H1 (cell line): ENCODE measurements at regions not wholly inside any gene's neighbourhood (a gene's known extent, or its start where the extent isn't known, plus 50 kb on each side); places are given as distances from the start of the nearest gene placed in this dataset.

Experiments
- CTCF ChIA-PET: fragments of 300-600 bp; sonication (Branson Sonifier 250); formaldehyde crosslinking; loops from one replicate; lab custom pipeline; 2021; ENCODE audit not compliant: partially characterized antibody; lab: Charles Lee
- POLR2A ChIA-PET: fragments of 300-600 bp; sonication (Branson Sonifier 250); formaldehyde crosslinking; loops from one replicate; lab custom pipeline; 2021; ENCODE audit warnings: inconsistent platforms; ENCODE audit not compliant: partially characterized antibody; lab: Charles Lee
- DNase-seq, 2 experiments: peaks; one replicate each; pipeline versions ENCODE4 v3.0.0 to v3.0.0-alpha.2; 2010 to 2022; ENCODE audit warnings: low spot score in 2 of 2, low read depth in 1 of 2, mixed read lengths in 1 of 2
- FAIRE-seq: peaks from 2 replicates; lab custom pipeline; 2011; peaks lifted over from hg19 to GRCh38; lab: Jason Lieb, UNC
- H2AFZ ChIP-seq: 2 replicates; pipeline ENCODE4 v1.8.1; 2012; ENCODE audit warnings: low read length, inconsistent platforms
- H2AK5ac ChIP-seq: 2 replicates; pipeline ENCODE4 v1.6.1; 2013; ENCODE audit warnings: low read depth, low read length
- H2BK120ac ChIP-seq: replicated peaks from 2 replicates; pipeline ENCODE3; 2013; ENCODE audit warnings: low read depth, low read length, inconsistent platforms
- H2BK12ac ChIP-seq: 2 replicates; pipeline ENCODE4 v1.6.1; 2013; ENCODE audit warnings: low read depth, low read length
- H2BK15ac ChIP-seq: 2 replicates; pipeline ENCODE4 v1.6.1; 2013; ENCODE audit warnings: low read length
- H2BK20ac ChIP-seq: 2 replicates; pipeline ENCODE4 v1.6.1; 2013; ENCODE audit warnings: low read length
- H2BK5ac ChIP-seq: 2 replicates; pipeline ENCODE4 v1.6.1; 2013; ENCODE audit warnings: low read depth, low read length
- H3K14ac ChIP-seq: 2 replicates; pipeline ENCODE4 v1.6.1; 2013; ENCODE audit warnings: inconsistent platforms; ENCODE audit not compliant: insufficient read length
- H3K18ac ChIP-seq: 2 replicates; pipeline ENCODE4 v1.6.1; 2013; ENCODE audit warnings: low read length; ENCODE audit errors: extremely low read depth
- H3K23ac ChIP-seq: 2 replicates; pipeline ENCODE4 v1.6.1; 2013; ENCODE audit warnings: inconsistent platforms; ENCODE audit not compliant: insufficient read length
- H3K23me2 ChIP-seq: 2 replicates; pipeline ENCODE4 v1.6.1; 2013; ENCODE audit warnings: low read depth, low read length
- H3K27ac ChIP-seq: 2 replicates; pipeline ENCODE4 v1.6.1; 2011; ENCODE audit warnings: low read depth, low read length, inconsistent platforms
- H3K27me3 ChIP-seq, 4 experiments: replicated peaks in 1 of 4; 1 replicate in 1 of 4; 2 replicates in 3 of 4; pipeline versions ENCODE4 v1.6.1 to v1.8.1; 2011 to 2013; ENCODE audit warnings: low read length in 3 of 4, mild to moderate bottlenecking in 3 of 4, inconsistent platforms in 2 of 4, mixed read lengths in 2 of 4, moderate library complexity in 1 of 4; ENCODE audit not compliant: control insufficient read depth in 3 of 4, insufficient read depth in 3 of 4; ENCODE audit errors: extremely low read depth in 1 of 4
- H3K36me3 ChIP-seq, 4 experiments: 2 replicates each; pipeline versions ENCODE4 v1.6.1 to v1.8.1; 2011 to 2013; ENCODE audit warnings: mild to moderate bottlenecking in 4 of 4, low read length in 3 of 4, moderate library complexity in 2 of 4, control low read depth in 1 of 4, inconsistent platforms in 1 of 4; ENCODE audit not compliant: insufficient read depth in 4 of 4, control insufficient read depth in 2 of 4
- H3K4ac ChIP-seq: replicated peaks from 2 replicates; pipeline ENCODE3; 2013; ENCODE audit warnings: low read length, low read depth, mixed read lengths, inconsistent platforms; ENCODE audit not compliant: insufficient read length
- H3K4me1 ChIP-seq, 4 experiments: replicated peaks in 1 of 4; 1 replicate in 1 of 4; 2 replicates in 3 of 4; pipeline versions ENCODE4 v1.6.1 to v1.8.1; 2011 to 2013; ENCODE audit warnings: low read length in 3 of 4, inconsistent platforms in 2 of 4, mixed read lengths in 1 of 4; ENCODE audit not compliant: insufficient read depth in 4 of 4, control insufficient read depth in 3 of 4
- H3K4me2 ChIP-seq, 2 experiments: 2 replicates each; pipeline versions ENCODE4 v1.6.1 to v1.8.1; 2011 to 2013; ENCODE audit warnings: low read depth in 2 of 2, low read length in 2 of 2, control low read depth in 1 of 2, inconsistent platforms in 1 of 2, mild to moderate bottlenecking in 1 of 2; ENCODE audit not compliant: insufficient read depth in 1 of 2
- H3K4me3 ChIP-seq, 4 experiments: fragments of 200-600, 300-600 bp in 1 of 4; sonication (generic), shearing (Covaris generic), sonication (Bioruptor Twin) in 1 of 4; 2 replicates each; pipeline versions ENCODE4 v1.5.1 to v1.8.1; 2011 to 2016; ENCODE audit warnings: low read length in 4 of 4, low read depth in 3 of 4, control low read depth in 2 of 4, inconsistent platforms in 2 of 4, mild to moderate bottlenecking in 2 of 4, mixed read lengths in 1 of 4, moderate library complexity in 1 of 4; ENCODE audit not compliant: insufficient read depth in 2 of 4; ENCODE audit errors: extremely low read depth in 1 of 4
- H3K56ac ChIP-seq: replicated peaks from 2 replicates; pipeline ENCODE3; 2013; ENCODE audit warnings: low read depth, mild to moderate bottlenecking, mixed read lengths, low read length, inconsistent platforms; ENCODE audit not compliant: insufficient read length
- H3K79me1 ChIP-seq: 2 replicates; pipeline ENCODE4 v1.6.1; 2013; ENCODE audit warnings: low read depth, low read length, control low read depth
- H3K79me2 ChIP-seq, 2 experiments: 2 replicates each; pipeline versions ENCODE4 v1.6.1 to v1.8.1; 2012 to 2013; ENCODE audit warnings: low read length in 2 of 2, mild to moderate bottlenecking in 2 of 2, inconsistent platforms in 1 of 2; ENCODE audit not compliant: insufficient read depth in 2 of 2, control insufficient read depth in 1 of 2
- H3K9ac ChIP-seq, 4 experiments: replicated peaks in 1 of 4; 1 replicate in 1 of 4; 2 replicates in 3 of 4; pipeline versions ENCODE4 v1.6.1 to v1.8.1; 2011 to 2013; ENCODE audit warnings: low read depth in 3 of 4, low read length in 3 of 4, control low read depth in 2 of 4, mild to moderate bottlenecking in 2 of 4, moderate library complexity in 2 of 4, inconsistent platforms in 1 of 4; ENCODE audit errors: extremely low read depth in 1 of 4
- H3K9me3 ChIP-seq, 2 experiments: 2 replicates each; pipeline versions ENCODE4 v1.6.1 to v1.8.1; 2012 to 2013; ENCODE audit warnings: mild to moderate bottlenecking in 2 of 2, moderate library complexity in 2 of 2, control low read depth in 1 of 2, inconsistent platforms in 1 of 2, low read depth in 1 of 2, low read length in 1 of 2, mixed read lengths in 1 of 2; ENCODE audit not compliant: insufficient read depth in 2 of 2
- H4K20me1 ChIP-seq, 2 experiments: replicated peaks in 1 of 2; 2 replicates each; pipeline versions ENCODE3 to v1.8.1; 2011 to 2013; ENCODE audit warnings: inconsistent platforms in 2 of 2, low read length in 2 of 2, mild to moderate bottlenecking in 1 of 2; ENCODE audit not compliant: insufficient read depth in 2 of 2, control insufficient read depth in 1 of 2
- H4K5ac ChIP-seq: 2 replicates; pipeline ENCODE4 v1.6.1; 2013; ENCODE audit warnings: low read length, low read depth, mixed read lengths, inconsistent platforms; ENCODE audit not compliant: insufficient read length
- H4K8ac ChIP-seq: 2 replicates; pipeline ENCODE4 v1.8.0; 2013; ENCODE audit warnings: mild to moderate bottlenecking, moderate library complexity, low read length, inconsistent platforms; ENCODE audit not compliant: insufficient read depth; ENCODE audit errors: extremely low read depth
- H4K91ac ChIP-seq: replicated peaks from 2 replicates; pipeline ENCODE3; 2013; ENCODE audit warnings: low read length, mixed read lengths, inconsistent platforms; ENCODE audit not compliant: insufficient read length
- CREB1 ChIP-seq: IDR thresholded peaks from 2 replicates; pipeline ENCODE4 v1.6.1; 2012; ENCODE audit warnings: inconsistent platforms
- EZH2 ChIP-seq: fragments of 200-600 bp; sonication (generic); IDR thresholded peaks from 2 replicates; pipeline ENCODE4 v1.7.1; 2012; ENCODE audit warnings: low read depth, mild to moderate bottlenecking, moderate library complexity, low read length, inconsistent platforms; ENCODE audit not compliant: severe bottlenecking
- KDM4A ChIP-seq: IDR thresholded peaks from one replicate; pipeline ENCODE4 v1.7.1; 2012; ENCODE audit warnings: low read depth, mild to moderate bottlenecking, moderate library complexity, low read length, inconsistent platforms; ENCODE audit not compliant: severe bottlenecking
- RNF2 ChIP-seq: fragments of 200-900, 300-1000 bp; sonication (generic); IDR thresholded peaks from 2 replicates; pipeline ENCODE4 v1.7.1; 2016; ENCODE audit warnings: borderline replicate concordance, low read depth, mild to moderate bottlenecking, antibody characterized with exemption, low read length; ENCODE audit not compliant: poor library complexity, severe bottlenecking; ENCODE audit errors: missing control alignments
- SIN3A ChIP-seq, 2 experiments: IDR thresholded peaks in 1 of 2; conservative IDR thresholded peaks in 1 of 2; 2 replicates each; pipeline ENCODE4 v1.6.1; 2011 to 2012; ENCODE audit warnings: low read length in 2 of 2, improper control_type of control experiment in 1 of 2, low read depth in 1 of 2, mild to moderate bottlenecking in 1 of 2
- SUZ12 ChIP-seq: fragments of 200-600 bp; sonication (generic); IDR thresholded peaks from 2 replicates; pipeline ENCODE4 v1.6.1; 2012; ENCODE audit warnings: mild to moderate bottlenecking, inconsistent platforms, low read length, moderate library complexity, mixed read lengths
- TAF7 ChIP-seq: optimal IDR thresholded peaks from 2 replicates; pipeline ENCODE3; 2011; ENCODE audit warnings: low read depth, mild to moderate bottlenecking, inconsistent platforms, low read length, moderate library complexity, borderline replicate concordance
- TCF12 ChIP-seq: IDR thresholded peaks from 2 replicates; pipeline ENCODE4 v1.6.1; 2011; ENCODE audit warnings: low read depth, mild to moderate bottlenecking, low read length
- WGBS, 2 experiments: shearing (Covaris generic) in 1 of 2; methylation state at CpG; one replicate each; pipeline versions ENCODE4 v1.1.6 to v1.1.7; 2013 to 2015; ENCODE audit warnings: low lambda C conversion rate in 2 of 2, mixed read lengths in 2 of 2, inconsistent platforms in 1 of 2, low coverage in 1 of 2, missing lambda C conversion rate in 1 of 2; ENCODE audit not compliant: insufficient replicate concordance in 2 of 2, insufficient coverage in 1 of 2, insufficient read length in 1 of 2; ENCODE audit errors: extremely low coverage in 1 of 2, missing lambda C conversion rate in 1 of 2; 5-methylcytosine and 5-hydroxymethylcytosine counted together

- Histone ChIP-seq H4K91ac (no peak overlapping the region), H3K27me3 (no peaks in the 10 kb centered on the region), H3K4me3 (no peak overlapping the region), H3K36me3 (no peaks in the 10 kb centered on the region), H3K27ac (no peak overlapping the region), H2BK15ac (no peak overlapping the region), H3K23me2 (no peaks in the 10 kb centered on the region), H2BK5ac (no peak overlapping the region), H3K18ac (no peak overlapping the region), H2BK20ac (no peak overlapping the region), H3K79me1 (no peaks in the 10 kb centered on the region), H3K9ac (no peak overlapping the region), H3K56ac (no peak overlapping the region), H2BK120ac (no peak overlapping the region), H3K4me1 (no peaks in the 10 kb centered on the region)
- no peak for FAIRE-seq
- 89% methylated on average over 4 of the region's 4 CpGs; no CpG with 5 or more reads in 1 of the 2 experiments for WGBS, 2 experiments
- no peak for TF ChIP-seq TAF7
- no peak for TF ChIP-seq CREB1
- TF ChIP-seq EZH2: no peak
- no peak for TF ChIP-seq KDM4A
- TF ChIP-seq TCF12: no peak
- no peak for TF ChIP-seq SUZ12
- TF ChIP-seq SIN3A (conservative IDR thresholded peaks at IDR 0.05 in 1 of 2, IDR thresholded peaks at IDR 0.05 in 1 of 2; ENCODE audit: low read depth in 1 of 2, low read length in 2 of 2): no peak
- no peak for TF ChIP-seq RNF2
- TF ChIP-seq, all 59 proteins: peak for 0
- Histone ChIP-seq H3K9me3 (no peaks in the 10 kb centered on the region), H3K79me2 (no peaks in the 10 kb centered on the region), H3K14ac (no peak overlapping the region), H3K23ac (no peak overlapping the region), H2AFZ (no peak overlapping the region), H4K5ac (no peak overlapping the region), H3K4me2 (no peak overlapping the region), H4K8ac (no peak overlapping the region), H4K20me1 (no peaks in the 10 kb centered on the region), H3K4ac (no peak overlapping the region), H2BK12ac (no peak overlapping the region), H2AK5ac (no peak overlapping the region)
- DNase-seq: no peak
- ChIA-PET CTCF (no interaction called here), POLR2A (no interaction called here)
Measured at GRCh38 chr12:24649634-24650033, 299.3 kb downstream of the BCAT1 start.
